ENCODE measurements at regions not wholly inside any gene's neighbourhood (a gene's known extent, or its start where the extent isn't known, plus 50 kb on each side); places are given as distances from the start of the nearest gene placed in this dataset.

DNA sequence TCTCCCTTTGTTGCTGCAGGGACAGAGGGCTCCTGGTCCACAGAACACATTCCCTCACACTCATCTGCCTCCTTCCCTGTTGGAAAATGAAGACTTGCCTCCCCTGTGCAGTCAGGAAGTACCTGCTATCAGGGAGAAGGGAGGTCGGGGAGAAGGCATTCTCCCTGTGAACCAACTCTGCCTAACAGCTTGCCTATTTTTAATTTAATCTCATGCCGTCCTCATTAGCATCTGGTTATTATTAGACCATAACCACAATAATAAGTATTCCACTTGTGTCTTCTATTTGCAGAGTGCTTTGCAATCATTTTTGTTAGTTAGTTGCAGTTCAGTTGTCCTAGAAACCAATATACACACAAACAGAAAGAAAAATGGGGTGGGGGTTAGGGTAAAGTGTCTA is 232.6 kb upstream of the SKOR2 start (continued):
- TF ChIP-seq, protein P1, sequence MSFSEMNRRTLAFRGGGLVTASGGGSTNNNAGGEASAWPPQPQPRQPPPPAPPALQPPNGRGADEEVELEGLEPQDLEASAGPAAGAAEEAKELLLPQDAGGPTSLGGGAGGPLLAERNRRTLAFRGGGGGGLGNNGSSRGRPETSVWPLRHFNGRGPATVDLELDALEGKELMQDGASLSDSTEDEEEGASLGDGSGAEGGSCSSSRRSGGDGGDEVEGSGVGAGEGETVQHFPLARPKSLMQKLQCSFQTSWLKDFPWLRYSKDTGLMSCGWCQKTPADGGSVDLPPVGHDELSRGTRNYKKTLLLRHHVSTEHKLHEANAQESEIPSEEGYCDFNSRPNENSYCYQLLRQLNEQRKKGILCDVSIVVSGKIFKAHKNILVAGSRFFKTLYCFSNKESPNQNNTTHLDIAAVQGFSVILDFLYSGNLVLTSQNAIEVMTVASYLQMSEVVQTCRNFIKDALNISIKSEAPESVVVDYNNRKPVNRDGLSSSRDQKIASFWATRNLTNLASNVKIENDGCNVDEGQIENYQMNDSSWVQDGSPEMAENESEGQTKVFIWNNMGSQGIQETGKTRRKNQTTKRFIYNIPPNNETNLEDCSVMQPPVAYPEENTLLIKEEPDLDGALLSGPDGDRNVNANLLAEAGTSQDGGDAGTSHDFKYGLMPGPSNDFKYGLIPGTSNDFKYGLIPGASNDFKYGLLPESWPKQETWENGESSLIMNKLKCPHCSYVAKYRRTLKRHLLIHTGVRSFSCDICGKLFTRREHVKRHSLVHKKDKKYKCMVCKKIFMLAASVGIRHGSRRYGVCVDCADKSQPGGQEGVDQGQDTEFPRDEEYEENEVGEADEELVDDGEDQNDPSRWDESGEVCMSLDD (CRISPR knock-in tag; IDR thresholded peaks at IDR 0.05; ENCODE audit: borderline replicate concordance), result no peak
- TF ChIP-seq, protein P2, sequence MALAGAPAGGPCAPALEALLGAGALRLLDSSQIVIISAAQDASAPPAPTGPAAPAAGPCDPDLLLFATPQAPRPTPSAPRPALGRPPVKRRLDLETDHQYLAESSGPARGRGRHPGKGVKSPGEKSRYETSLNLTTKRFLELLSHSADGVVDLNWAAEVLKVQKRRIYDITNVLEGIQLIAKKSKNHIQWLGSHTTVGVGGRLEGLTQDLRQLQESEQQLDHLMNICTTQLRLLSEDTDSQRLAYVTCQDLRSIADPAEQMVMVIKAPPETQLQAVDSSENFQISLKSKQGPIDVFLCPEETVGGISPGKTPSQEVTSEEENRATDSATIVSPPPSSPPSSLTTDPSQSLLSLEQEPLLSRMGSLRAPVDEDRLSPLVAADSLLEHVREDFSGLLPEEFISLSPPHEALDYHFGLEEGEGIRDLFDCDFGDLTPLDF (CRISPR knock-in tag; IDR thresholded peaks at IDR 0.05), result no peak
- TF ChIP-seq SYNCRIP (IDR thresholded peaks at IDR 0.05; ENCODE audit: insufficient read depth, low read depth, low read length), result no peak
- TF ChIP-seq, protein P3, sequence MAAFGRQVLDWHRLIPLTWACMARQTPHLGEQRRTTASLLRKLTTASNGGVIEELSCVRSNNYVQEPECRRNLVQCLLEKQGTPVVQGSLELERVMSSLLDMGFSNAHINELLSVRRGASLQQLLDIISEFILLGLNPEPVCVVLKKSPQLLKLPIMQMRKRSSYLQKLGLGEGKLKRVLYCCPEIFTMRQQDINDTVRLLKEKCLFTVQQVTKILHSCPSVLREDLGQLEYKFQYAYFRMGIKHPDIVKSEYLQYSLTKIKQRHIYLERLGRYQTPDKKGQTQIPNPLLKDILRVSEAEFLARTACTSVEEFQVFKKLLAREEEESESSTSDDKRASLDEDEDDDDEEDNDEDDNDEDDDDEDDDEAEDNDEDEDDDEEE (CRISPR knock-in tag; IDR thresholded peaks at IDR 0.05), result no peak
- no peak for TF ChIP-seq ZNF337 (CRISPR knock-in tag; IDR thresholded peaks at IDR 0.05; ENCODE audit: borderline replicate concordance, low read depth)
- TF ChIP-seq, protein P4, sequence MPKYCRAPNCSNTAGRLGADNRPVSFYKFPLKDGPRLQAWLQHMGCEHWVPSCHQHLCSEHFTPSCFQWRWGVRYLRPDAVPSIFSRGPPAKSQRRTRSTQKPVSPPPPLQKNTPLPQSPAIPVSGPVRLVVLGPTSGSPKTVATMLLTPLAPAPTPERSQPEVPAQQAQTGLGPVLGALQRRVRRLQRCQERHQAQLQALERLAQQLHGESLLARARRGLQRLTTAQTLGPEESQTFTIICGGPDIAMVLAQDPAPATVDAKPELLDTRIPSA (CRISPR knock-in tag; IDR thresholded peaks at IDR 0.05; ENCODE audit: borderline replicate concordance), result no peak

DNA sequence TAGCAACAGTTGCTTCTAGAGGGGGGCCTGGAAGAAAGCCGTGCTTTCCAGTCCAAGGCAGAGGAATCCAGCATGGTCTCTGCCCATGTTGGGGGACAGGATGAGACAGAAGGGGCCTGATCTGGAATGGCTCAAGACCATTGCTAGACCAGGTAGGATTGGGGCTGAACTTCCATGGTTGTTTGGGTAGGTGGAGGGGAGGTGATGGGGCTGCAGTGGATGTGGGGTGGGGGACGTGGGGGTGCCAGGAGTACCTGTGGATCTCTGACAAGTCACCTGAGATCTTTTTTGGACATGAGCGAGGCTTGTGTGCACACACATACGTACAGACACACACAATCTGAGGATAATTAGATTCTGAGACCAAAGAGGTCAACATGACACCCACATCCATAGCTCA is 228.7 kb upstream of the SKOR2 start:
- Histone ChIP-seq H3K27ac (ENCODE audit: extremely low read length, insufficient read depth, low read length) (no peak overlapping the region), H3K4me3 (replicated peaks in 1 of 3; ENCODE audit: insufficient read depth in 1 of 3, low read depth in 2 of 3, low read length in 3 of 3) (no peak overlapping the region), H3K9ac (ENCODE audit: insufficient read depth, low read depth, low read length) (no peak overlapping the region), H3K9me3 (ENCODE audit: low read length) (no peaks in the 10 kb centered on the region), H4K20me1 (ENCODE audit: insufficient read depth, low read length) (no peaks in the 10 kb centered on the region), H3K79me2 (ENCODE audit: insufficient read depth, low read length) (no peaks in the 10 kb centered on the region), H2AFZ (ENCODE audit: low read length) (no peak overlapping the region), H3K4me1 (ENCODE audit: insufficient read depth, low read length) (no peaks in the 10 kb centered on the region), H3K27me3 (ENCODE audit: control insufficient read depth in 1 of 2, insufficient read depth in 2 of 2, low read length in 2 of 2) (peaks cover 3 to 10% of the 10 kb centered on the region in 2 experiments; a peak in 3 of 5 replicates), H3K36me3 (replicated peaks in 1 of 2; ENCODE audit: control insufficient read depth in 1 of 2, insufficient read depth in 2 of 2, low read length in 2 of 2) (no peaks in the 10 kb centered on the region), H3K4me2 (ENCODE audit: low read depth, low read length) (no peak overlapping the region)
- intact Hi-C loops (cut with micrococcal nuclease; ENCODE audit: unreplicated experiment) (no loop called here), in situ Hi-C loops (cut with HindIII; ENCODE audit: extremely low pct_ligation_motif_present, low pct_unique_long_range_greater_than_20kb) (no loop called here)
- WGBS (ENCODE audit: low lambda C conversion rate), result 4% methylated on average over 4 of the region's 4 CpGs
- no TSS peak for BruUV-seq (replicated peaks)
- no peak for TF ChIP-seq HNRNPK (IDR thresholded peaks at IDR 0.05; ENCODE audit: low read depth, low read length, poor library complexity, severe bottlenecking)
- no peak for TF ChIP-seq HOXA3 (CRISPR knock-in tag; IDR thresholded peaks at IDR 0.05)
- no peak for TF ChIP-seq FOXC1 (CRISPR knock-in tag; IDR thresholded peaks at IDR 0.05; ENCODE audit: borderline replicate concordance)
- no peak for TF ChIP-seq MAFF (IDR thresholded peaks at IDR 0.05; ENCODE audit: low read depth, low read length)
- no peak for TF ChIP-seq SALL2 (CRISPR knock-in tag; IDR thresholded peaks at IDR 0.05)
- TF ChIP-seq HDAC2 (CRISPR knock-in tag; IDR thresholded peaks at IDR 0.05), result no peak
- TF ChIP-seq ZNF556 (CRISPR knock-in tag; IDR thresholded peaks at IDR 0.05; ENCODE audit: borderline replicate concordance), result no peak
- TF ChIP-seq ZNF264 (CRISPR knock-in tag; IDR thresholded peaks at IDR 0.05), result no peak
- no peak for TF ChIP-seq ZNF205 (CRISPR knock-in tag; IDR thresholded peaks at IDR 0.05)
- no peak for TF ChIP-seq THAP11 (CRISPR knock-in tag; IDR thresholded peaks at IDR 0.05)
- no peak for TF ChIP-seq ZNF451 (CRISPR knock-in tag; IDR thresholded peaks at IDR 0.05)
- TF ChIP-seq SIN3A (IDR thresholded peaks at IDR 0.05; ENCODE audit: borderline replicate concordance, low read depth, low read length), result no peak
- ATAC-seq (no peak), DNase-seq (ENCODE audit: low spot score) (no peak), FAIRE-seq (no peak)
- ChIA-PET POLR2A (no interaction called here), CTCF (ENCODE audit: low intra/inter-chr PET ratio, low total read pairs) (no interaction called here)
